ENCODE measurements at regions not wholly inside any gene's neighbourhood (a gene's known extent, or its start where the extent isn't known, plus 50 kb on each side); places are given as distances from the start of the nearest gene placed in this dataset.

DNA sequence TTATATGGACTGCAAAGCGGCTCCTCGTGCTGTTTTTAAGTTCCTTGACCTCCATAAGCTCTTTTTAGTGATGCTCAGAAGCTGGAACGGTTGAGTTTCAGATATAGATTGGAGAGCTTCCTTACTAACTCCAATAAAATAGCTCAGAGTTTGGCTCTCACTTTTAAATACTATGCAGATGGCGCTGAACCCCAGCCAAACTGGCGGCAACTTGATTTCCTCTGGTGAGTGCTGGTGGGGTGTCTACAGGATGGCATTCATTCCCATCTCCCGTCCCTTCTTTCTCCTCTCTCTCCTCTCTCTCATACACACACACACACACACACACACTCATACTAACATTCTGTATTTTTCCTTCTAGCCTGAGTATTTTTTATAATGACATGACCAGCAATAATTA is 346.3 kb downstream of the ETNK1 start:
- TF ChIP-seq, protein P1, sequence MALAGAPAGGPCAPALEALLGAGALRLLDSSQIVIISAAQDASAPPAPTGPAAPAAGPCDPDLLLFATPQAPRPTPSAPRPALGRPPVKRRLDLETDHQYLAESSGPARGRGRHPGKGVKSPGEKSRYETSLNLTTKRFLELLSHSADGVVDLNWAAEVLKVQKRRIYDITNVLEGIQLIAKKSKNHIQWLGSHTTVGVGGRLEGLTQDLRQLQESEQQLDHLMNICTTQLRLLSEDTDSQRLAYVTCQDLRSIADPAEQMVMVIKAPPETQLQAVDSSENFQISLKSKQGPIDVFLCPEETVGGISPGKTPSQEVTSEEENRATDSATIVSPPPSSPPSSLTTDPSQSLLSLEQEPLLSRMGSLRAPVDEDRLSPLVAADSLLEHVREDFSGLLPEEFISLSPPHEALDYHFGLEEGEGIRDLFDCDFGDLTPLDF (CRISPR knock-in tag; IDR thresholded peaks at IDR 0.05): no peak
- TF ChIP-seq, protein P2, sequence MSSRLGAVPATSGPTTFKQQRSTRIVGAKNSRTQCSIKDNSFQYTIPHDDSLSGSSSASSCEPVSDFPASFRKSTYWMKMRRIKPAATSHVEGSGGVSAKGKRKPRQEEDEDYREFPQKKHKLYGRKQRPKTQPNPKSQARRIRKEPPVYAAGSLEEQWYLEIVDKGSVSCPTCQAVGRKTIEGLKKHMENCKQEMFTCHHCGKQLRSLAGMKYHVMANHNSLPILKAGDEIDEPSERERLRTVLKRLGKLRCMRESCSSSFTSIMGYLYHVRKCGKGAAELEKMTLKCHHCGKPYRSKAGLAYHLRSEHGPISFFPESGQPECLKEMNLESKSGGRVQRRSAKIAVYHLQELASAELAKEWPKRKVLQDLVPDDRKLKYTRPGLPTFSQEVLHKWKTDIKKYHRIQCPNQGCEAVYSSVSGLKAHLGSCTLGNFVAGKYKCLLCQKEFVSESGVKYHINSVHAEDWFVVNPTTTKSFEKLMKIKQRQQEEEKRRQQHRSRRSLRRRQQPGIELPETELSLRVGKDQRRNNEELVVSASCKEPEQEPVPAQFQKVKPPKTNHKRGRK (CRISPR knock-in tag; IDR thresholded peaks at IDR 0.05; ENCODE audit: borderline replicate concordance): no peak
- TF ChIP-seq, protein P3, sequence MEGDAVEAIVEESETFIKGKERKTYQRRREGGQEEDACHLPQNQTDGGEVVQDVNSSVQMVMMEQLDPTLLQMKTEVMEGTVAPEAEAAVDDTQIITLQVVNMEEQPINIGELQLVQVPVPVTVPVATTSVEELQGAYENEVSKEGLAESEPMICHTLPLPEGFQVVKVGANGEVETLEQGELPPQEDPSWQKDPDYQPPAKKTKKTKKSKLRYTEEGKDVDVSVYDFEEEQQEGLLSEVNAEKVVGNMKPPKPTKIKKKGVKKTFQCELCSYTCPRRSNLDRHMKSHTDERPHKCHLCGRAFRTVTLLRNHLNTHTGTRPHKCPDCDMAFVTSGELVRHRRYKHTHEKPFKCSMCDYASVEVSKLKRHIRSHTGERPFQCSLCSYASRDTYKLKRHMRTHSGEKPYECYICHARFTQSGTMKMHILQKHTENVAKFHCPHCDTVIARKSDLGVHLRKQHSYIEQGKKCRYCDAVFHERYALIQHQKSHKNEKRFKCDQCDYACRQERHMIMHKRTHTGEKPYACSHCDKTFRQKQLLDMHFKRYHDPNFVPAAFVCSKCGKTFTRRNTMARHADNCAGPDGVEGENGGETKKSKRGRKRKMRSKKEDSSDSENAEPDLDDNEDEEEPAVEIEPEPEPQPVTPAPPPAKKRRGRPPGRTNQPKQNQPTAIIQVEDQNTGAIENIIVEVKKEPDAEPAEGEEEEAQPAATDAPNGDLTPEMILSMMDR (IDR thresholded peaks at IDR 0.05): no peak
- TF ChIP-seq NFYB (CRISPR knock-in tag; conservative IDR thresholded peaks at IDR 0.05; ENCODE audit: low read depth): no peak
